ENCODE measurements at regions not wholly inside any gene's neighbourhood (a gene's known extent, or its start where the extent isn't known, plus 50 kb on each side); places are given as distances from the start of the nearest gene placed in this dataset.

- no peak for TF ChIP-seq CTCF (IDR thresholded peaks at IDR 0.05; ENCODE audit: borderline replicate concordance, extremely low read depth, low read length, poor library complexity, severe bottlenecking)
- no peak for TF ChIP-seq EZH2 (IDR thresholded peaks at IDR 0.05; ENCODE audit: borderline replicate concordance, low read depth, low read length, severe bottlenecking)
Measured at GRCh38 chr2:226251661-226252060, 548.0 kb downstream of the IRS1 start.
